Nephron progenitor cell (in vitro differentiated cells): ENCODE measurements at regions not wholly inside any gene's neighbourhood (a gene's known extent, or its start where the extent isn't known, plus 50 kb on each side); places are given as distances from the start of the nearest gene placed in this dataset.

Source experiments
- DNase-seq: peaks from one replicate; pipeline ENCODE4 v3.0.0; 2021
- H3K27ac Mint-ChIP-seq: 2 replicates; pipeline ENCODE4 v1.8.0; 2021; ENCODE audit warnings: mild to moderate bottlenecking, moderate library complexity, mixed read lengths
- H3K27me3 Mint-ChIP-seq: 2 replicates; pipeline ENCODE4 v1.8.0; 2021; ENCODE audit warnings: mild to moderate bottlenecking, low read depth, mixed read lengths; ENCODE audit not compliant: poor library complexity
- H3K36me3 Mint-ChIP-seq: 2 replicates; pipeline ENCODE4 v1.8.0; 2021; ENCODE audit warnings: low read depth, mixed read lengths
- H3K4me1 Mint-ChIP-seq: 2 replicates; pipeline ENCODE4 v1.8.0; 2021; ENCODE audit warnings: mixed read lengths
- H3K4me3 Mint-ChIP-seq: 2 replicates; pipeline ENCODE4 v1.8.0; 2021; ENCODE audit warnings: mild to moderate bottlenecking, moderate library complexity, mixed read lengths
- H3K9me3 Mint-ChIP-seq: 2 replicates; pipeline ENCODE4 v1.8.0; 2021; ENCODE audit warnings: mild to moderate bottlenecking, moderate library complexity, mixed read lengths
- CTCF ChIP-seq: fragments of 200-600 bp; sonication (generic); IDR thresholded peaks from 2 replicates; pipeline ENCODE4 v1.5.0; 2021; ENCODE audit warnings: antibody characterized with exemption

GRCh38 chr3:18070944-18071343 lies 328.5 kb upstream of the TBC1D5 start:
- peaks cover 23% of the 10 kb centered on the region for H3K36me3 Mint-ChIP-seq
- H3K27me3 Mint-ChIP-seq = peaks cover 2% of the 10 kb centered on the region
- no peak for TF ChIP-seq CTCF
- H3K4me1 Mint-ChIP-seq = peaks cover 12% of the 10 kb centered on the region
- no peaks in the 10 kb centered on the region for H3K9me3 Mint-ChIP-seq
- no peak for DNase-seq
- H3K4me3 Mint-ChIP-seq = no peak overlapping the region
- no peak overlapping the region for H3K27ac Mint-ChIP-seq

GRCh38 chr3:18070231-18070630 lies 327.8 kb upstream of the TBC1D5 start:
- peaks cover 2% of the 10 kb centered on the region for H3K27me3 Mint-ChIP-seq
- H3K36me3 Mint-ChIP-seq = peaks cover 29% of the 10 kb centered on the region

GRCh38 chr3:18069568-18069967 lies 327.1 kb upstream of the TBC1D5 start:
- no peaks in the 10 kb centered on the region for H3K9me3 Mint-ChIP-seq
- H3K27ac Mint-ChIP-seq = no peak overlapping the region
- H3K4me3 Mint-ChIP-seq = no peak overlapping the region
- no peak for TF ChIP-seq CTCF
- H3K36me3 Mint-ChIP-seq = peaks cover 33% of the 10 kb centered on the region
- peaks cover 2% of the 10 kb centered on the region for H3K27me3 Mint-ChIP-seq
- DNase-seq = no peak
- peaks cover 4% of the 10 kb centered on the region for H3K4me1 Mint-ChIP-seq

More at GRCh38 chr3:18070231-18070630, 327.8 kb upstream of the TBC1D5 start:
- Mint-ChIP-seq H3K27ac (no peak overlapping the region), H3K4me1 (peaks cover 5% of the 10 kb centered on the region), H3K4me3 (no peak overlapping the region), H3K9me3 (no peaks in the 10 kb centered on the region)
- no peak for TF ChIP-seq CTCF
- no peak for DNase-seq

- no peak for DNase-seq
These were observed 324.6 kb upstream of the TBC1D5 start for GRCh38 chr3:18066899-18067582.

GRCh38 chr3:18064586-18064985 lies 322.2 kb upstream of the TBC1D5 start:
- no peaks in the 10 kb centered on the region for H3K27me3 Mint-ChIP-seq
- TF ChIP-seq CTCF = no peak
- H3K36me3 Mint-ChIP-seq = peaks cover 58% of the 10 kb centered on the region
- peaks cover 8% of the 10 kb centered on the region for H3K9me3 Mint-ChIP-seq
- H3K27ac Mint-ChIP-seq = no peak overlapping the region
- H3K4me1 Mint-ChIP-seq = no peaks in the 10 kb centered on the region
- no peak overlapping the region for H3K4me3 Mint-ChIP-seq
- DNase-seq = no peak

More at GRCh38 chr3:18066899-18067582, 324.6 kb upstream of the TBC1D5 start:
- Mint-ChIP-seq H3K4me3 (no peak overlapping the region), H3K36me3 (peaks cover 57% of the 10 kb centered on the region), H3K27ac (no peak overlapping the region), H3K4me1 (peaks cover under 1% of the 10 kb centered on the region), H3K27me3 (no peaks in the 10 kb centered on the region), H3K9me3 (peaks cover 8% of the 10 kb centered on the region)
- no peak for TF ChIP-seq CTCF

- peak overlapping the region; percentile 74 for H3K27ac Mint-ChIP-seq
- no peaks in the 10 kb centered on the region for H3K4me1 Mint-ChIP-seq
- H3K36me3 Mint-ChIP-seq = peaks cover 45% of the 10 kb centered on the region
- peaks cover 8% of the 10 kb centered on the region for H3K9me3 Mint-ChIP-seq
- H3K27me3 Mint-ChIP-seq = no peaks in the 10 kb centered on the region
- TF ChIP-seq CTCF = no peak
- H3K4me3 Mint-ChIP-seq = no peak overlapping the region
- DNase-seq = no peak
These were observed 320.2 kb upstream of the TBC1D5 start for GRCh38 chr3:18062657-18063025.
